GM23338 (cell line): ENCODE measurements at regions not wholly inside any gene's neighbourhood (a gene's known extent, or its start where the extent isn't known, plus 50 kb on each side); places are given as distances from the start of the nearest gene placed in this dataset.

Experiments used
- CREB1 ChIP-seq: fragments of 250-450 bp; sonication (Bioruptor Pico); IDR thresholded peaks from 2 replicates; pipeline ENCODE4 v1.5.0; 2020; ENCODE audit warnings: low read depth, mild to moderate bottlenecking, moderate library complexity
- EZH2 ChIP-seq: fragments of 200-600 bp; sonication (generic); IDR thresholded peaks from one replicate; pipeline ENCODE4 v1.8.0; 2017; ENCODE audit warnings: antibody characterized with exemption, mild to moderate bottlenecking, low read depth; ENCODE audit not compliant: unreplicated experiment
- EZH2phosphoT487 ChIP-seq: fragments of 200-600 bp; sonication (generic); IDR thresholded peaks from one replicate; pipeline ENCODE4 v1.8.1; 2018; ENCODE audit warnings: antibody characterized with exemption; ENCODE audit not compliant: unreplicated experiment
- JUNB ChIP-seq: IDR thresholded peaks from one replicate; pipeline ENCODE4 v1.6.1; 2016; ENCODE audit warnings: antibody characterized with exemption; ENCODE audit not compliant: unreplicated experiment
- NANOG ChIP-seq: IDR thresholded peaks from 2 replicates; pipeline ENCODE4 v1.6.1; 2016; ENCODE audit warnings: antibody characterized with exemption, borderline replicate concordance
- POLR2AphosphoS5 ChIP-seq: IDR thresholded peaks from 2 replicates; pipeline ENCODE4 v1.6.1; 2016; ENCODE audit warnings: antibody characterized with exemption, low read depth
- REST ChIP-seq: IDR thresholded peaks from one replicate; pipeline ENCODE4 v1.6.1; 2018; ENCODE audit warnings: antibody characterized with exemption; ENCODE audit not compliant: unreplicated experiment
- STAT1 ChIP-seq: IDR thresholded peaks from one replicate; pipeline ENCODE4 v1.6.1; 2016; ENCODE audit warnings: antibody characterized with exemption; ENCODE audit not compliant: unreplicated experiment
- ZNF114 ChIP-seq: fragments of 250-450 bp; sonication (Bioruptor Pico); IDR thresholded peaks from 2 replicates; pipeline ENCODE4 v1.5.0; 2020; ENCODE audit warnings: mild to moderate bottlenecking, moderate library complexity
- ZNF331 ChIP-seq: fragments of 250-450 bp; sonication (Bioruptor Pico); IDR thresholded peaks from 2 replicates; pipeline ENCODE4 v1.5.0; 2020; ENCODE audit warnings: low read depth, mild to moderate bottlenecking, moderate library complexity
- TF ChIP-seq, protein P1 (sequence below), 2 experiments: fragments of 200-600 bp in 1 of 2; sonication (generic) in 1 of 2; conservative IDR thresholded peaks; 2 replicates each; pipeline versions ENCODE4 v1.5.1 to v1.6.1; 2016 to 2017; ENCODE audit warnings: antibody characterized with exemption in 2 of 2, low read depth in 2 of 2, mild to moderate bottlenecking in 2 of 2, moderate library complexity in 1 of 2
- TF ChIP-seq, protein P2 (sequence below): IDR thresholded peaks from 2 replicates; pipeline ENCODE4 v1.6.1; 2016; ENCODE audit warnings: antibody characterized with exemption
- TF ChIP-seq, protein P3 (sequence below): fragments of 250-450 bp; sonication (Bioruptor Pico); IDR thresholded peaks from 2 replicates; pipeline ENCODE4 v1.5.0; 2020; ENCODE audit warnings: mild to moderate bottlenecking, moderate library complexity

DNA sequence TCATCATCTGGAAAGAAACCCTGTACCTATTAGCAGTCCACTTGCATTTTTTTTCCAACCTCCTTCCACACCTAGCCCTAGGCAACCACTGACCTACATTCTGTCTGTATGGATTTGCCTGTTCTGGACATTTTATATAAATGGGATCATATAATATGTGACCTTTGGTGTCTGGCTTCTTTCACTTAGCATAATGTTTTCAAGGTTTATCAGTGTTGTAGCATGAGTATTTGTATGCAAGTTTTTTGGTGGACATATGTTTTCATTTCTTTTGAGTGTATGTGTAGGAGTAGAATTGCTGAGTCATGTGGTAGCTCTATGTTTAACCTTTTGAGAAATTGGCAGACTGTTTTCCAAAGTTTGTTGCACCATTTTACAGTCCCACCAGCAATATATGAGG lies 198.6 kb downstream of the CEP135 start:
- TF ChIP-seq, protein P1, sequence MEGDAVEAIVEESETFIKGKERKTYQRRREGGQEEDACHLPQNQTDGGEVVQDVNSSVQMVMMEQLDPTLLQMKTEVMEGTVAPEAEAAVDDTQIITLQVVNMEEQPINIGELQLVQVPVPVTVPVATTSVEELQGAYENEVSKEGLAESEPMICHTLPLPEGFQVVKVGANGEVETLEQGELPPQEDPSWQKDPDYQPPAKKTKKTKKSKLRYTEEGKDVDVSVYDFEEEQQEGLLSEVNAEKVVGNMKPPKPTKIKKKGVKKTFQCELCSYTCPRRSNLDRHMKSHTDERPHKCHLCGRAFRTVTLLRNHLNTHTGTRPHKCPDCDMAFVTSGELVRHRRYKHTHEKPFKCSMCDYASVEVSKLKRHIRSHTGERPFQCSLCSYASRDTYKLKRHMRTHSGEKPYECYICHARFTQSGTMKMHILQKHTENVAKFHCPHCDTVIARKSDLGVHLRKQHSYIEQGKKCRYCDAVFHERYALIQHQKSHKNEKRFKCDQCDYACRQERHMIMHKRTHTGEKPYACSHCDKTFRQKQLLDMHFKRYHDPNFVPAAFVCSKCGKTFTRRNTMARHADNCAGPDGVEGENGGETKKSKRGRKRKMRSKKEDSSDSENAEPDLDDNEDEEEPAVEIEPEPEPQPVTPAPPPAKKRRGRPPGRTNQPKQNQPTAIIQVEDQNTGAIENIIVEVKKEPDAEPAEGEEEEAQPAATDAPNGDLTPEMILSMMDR (conservative IDR thresholded peaks at IDR 0.05; ENCODE audit: low read depth in 2 of 2), result no peak
- TF ChIP-seq POLR2AphosphoS5, result no peak
- TF ChIP-seq REST, result no peak
- no peak for TF ChIP-seq ZNF114
- no peak for TF ChIP-seq EZH2phosphoT487
- no peak for TF ChIP-seq EZH2
- TF ChIP-seq JUNB, result no peak
- no peak for TF ChIP-seq NANOG
- TF ChIP-seq CREB1 (CRISPR knock-in tag), result no peak
- TF ChIP-seq, protein P2, sequence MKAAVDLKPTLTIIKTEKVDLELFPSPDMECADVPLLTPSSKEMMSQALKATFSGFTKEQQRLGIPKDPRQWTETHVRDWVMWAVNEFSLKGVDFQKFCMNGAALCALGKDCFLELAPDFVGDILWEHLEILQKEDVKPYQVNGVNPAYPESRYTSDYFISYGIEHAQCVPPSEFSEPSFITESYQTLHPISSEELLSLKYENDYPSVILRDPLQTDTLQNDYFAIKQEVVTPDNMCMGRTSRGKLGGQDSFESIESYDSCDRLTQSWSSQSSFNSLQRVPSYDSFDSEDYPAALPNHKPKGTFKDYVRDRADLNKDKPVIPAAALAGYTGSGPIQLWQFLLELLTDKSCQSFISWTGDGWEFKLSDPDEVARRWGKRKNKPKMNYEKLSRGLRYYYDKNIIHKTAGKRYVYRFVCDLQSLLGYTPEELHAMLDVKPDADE, result no peak
- no peak for TF ChIP-seq ZNF331
- TF ChIP-seq, protein P3, sequence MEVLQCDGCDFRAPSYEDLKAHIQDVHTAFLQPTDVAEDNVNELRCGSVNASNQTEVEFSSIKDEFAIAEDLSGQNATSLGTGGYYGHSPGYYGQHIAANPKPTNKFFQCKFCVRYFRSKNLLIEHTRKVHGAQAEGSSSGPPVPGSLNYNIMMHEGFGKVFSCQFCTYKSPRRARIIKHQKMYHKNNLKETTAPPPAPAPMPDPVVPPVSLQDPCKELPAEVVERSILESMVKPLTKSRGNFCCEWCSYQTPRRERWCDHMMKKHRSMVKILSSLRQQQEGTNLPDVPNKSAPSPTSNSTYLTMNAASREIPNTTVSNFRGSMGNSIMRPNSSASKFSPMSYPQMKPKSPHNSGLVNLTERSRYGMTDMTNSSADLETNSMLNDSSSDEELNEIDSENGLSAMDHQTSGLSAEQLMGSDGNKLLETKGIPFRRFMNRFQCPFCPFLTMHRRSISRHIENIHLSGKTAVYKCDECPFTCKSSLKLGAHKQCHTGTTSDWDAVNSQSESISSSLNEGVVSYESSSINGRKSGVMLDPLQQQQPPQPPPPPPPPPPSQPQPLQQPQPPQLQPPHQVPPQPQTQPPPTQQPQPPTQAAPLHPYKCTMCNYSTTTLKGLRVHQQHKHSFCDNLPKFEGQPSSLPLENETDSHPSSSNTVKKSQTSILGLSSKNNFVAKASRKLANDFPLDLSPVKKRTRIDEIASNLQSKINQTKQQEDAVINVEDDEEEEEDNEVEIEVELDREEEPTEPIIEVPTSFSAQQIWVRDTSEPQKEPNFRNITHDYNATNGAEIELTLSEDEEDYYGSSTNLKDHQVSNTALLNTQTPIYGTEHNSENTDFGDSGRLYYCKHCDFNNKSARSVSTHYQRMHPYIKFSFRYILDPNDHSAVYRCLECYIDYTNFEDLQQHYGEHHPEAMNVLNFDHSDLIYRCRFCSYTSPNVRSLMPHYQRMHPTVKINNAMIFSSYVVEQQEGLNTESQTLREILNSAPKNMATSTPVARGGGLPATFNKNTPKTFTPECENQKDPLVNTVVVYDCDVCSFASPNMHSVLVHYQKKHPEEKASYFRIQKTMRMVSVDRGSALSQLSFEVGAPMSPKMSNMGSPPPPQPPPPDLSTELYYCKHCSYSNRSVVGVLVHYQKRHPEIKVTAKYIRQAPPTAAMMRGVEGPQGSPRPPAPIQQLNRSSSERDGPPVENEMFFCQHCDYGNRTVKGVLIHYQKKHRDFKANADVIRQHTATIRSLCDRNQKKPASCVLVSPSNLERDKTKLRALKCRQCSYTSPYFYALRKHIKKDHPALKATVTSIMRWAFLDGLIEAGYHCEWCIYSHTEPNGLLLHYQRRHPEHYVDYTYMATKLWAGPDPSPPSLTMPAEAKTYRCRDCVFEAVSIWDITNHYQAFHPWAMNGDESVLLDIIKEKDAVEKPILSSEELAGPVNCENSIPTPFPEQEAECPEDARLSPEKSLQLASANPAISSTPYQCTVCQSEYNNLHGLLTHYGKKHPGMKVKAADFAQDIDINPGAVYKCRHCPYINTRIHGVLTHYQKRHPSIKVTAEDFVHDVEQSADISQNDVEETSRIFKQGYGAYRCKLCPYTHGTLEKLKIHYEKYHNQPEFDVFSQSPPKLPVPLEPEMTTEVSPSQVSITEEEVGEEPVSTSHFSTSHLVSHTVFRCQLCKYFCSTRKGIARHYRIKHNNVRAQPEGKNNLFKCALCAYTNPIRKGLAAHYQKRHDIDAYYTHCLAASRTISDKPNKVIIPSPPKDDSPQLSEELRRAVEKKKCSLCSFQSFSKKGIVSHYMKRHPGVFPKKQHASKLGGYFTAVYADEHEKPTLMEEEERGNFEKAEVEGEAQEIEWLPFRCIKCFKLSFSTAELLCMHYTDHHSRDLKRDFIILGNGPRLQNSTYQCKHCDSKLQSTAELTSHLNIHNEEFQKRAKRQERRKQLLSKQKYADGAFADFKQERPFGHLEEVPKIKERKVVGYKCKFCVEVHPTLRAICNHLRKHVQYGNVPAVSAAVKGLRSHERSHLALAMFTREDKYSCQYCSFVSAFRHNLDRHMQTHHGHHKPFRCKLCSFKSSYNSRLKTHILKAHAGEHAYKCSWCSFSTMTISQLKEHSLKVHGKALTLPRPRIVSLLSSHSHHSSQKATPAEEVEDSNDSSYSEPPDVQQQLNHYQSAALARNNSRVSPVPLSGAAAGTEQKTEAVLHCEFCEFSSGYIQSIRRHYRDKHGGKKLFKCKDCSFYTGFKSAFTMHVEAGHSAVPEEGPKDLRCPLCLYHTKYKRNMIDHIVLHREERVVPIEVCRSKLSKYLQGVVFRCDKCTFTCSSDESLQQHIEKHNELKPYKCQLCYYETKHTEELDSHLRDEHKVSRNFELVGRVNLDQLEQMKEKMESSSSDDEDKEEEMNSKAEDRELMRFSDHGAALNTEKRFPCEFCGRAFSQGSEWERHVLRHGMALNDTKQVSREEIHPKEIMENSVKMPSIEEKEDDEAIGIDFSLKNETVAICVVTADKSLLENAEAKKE, result no peak
- TF ChIP-seq STAT1, result no peak
